Adrenal gland (tissue), 5 donors: ENCODE measurements at regions not wholly inside any gene's neighbourhood (a gene's known extent, or its start where the extent isn't known, plus 50 kb on each side); places are given as distances from the start of the nearest gene placed in this dataset.

Source experiments
- CTCF ChIP-seq, 6 experiments: fragments of 450-650 bp in 4 of 6; fragments of 200-600 bp in 2 of 6; sonication (generic) in 1 of 6; IDR thresholded peaks; 1 replicate in 5 of 6; 2 replicates in 1 of 6; pipeline versions ENCODE4 v1.5.1 to v1.8.0; 2016 to 2021; ENCODE audit warnings: antibody characterized with exemption in 6 of 6, mild to moderate bottlenecking in 2 of 6, moderate library complexity in 1 of 6
- POLR2A ChIP-seq, 2 donors: fragments of 450-650 bp; IDR thresholded peaks; one replicate each; pipeline ENCODE4 v1.6.1; 2017; ENCODE audit warnings: antibody characterized with exemption in 2 of 2, mild to moderate bottlenecking in 2 of 2, moderate library complexity in 1 of 2
- donor health status: DM: no; HTN: no; CAD: no.

DNA sequence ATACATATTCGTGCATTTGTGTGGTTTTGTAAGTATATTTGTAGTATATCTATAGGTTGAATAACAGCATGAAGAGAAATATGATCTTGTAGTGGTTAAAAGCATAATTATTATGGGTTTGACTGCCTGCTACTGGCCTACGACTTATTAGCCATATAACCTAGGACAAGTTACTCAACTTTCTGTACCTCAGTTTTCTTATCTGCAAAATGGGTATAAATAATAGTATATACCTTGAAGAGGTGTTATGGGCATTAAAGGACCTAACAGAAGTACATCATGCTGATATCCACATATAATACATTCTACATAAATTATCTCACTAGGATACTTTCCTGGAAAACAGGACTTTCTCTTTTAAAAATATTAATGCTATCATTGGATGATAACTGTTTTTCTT lies 118.3 kb upstream of the ELL2 start:
- TF ChIP-seq CTCF (IDR thresholded peaks at IDR 0.05): no peak
- no peak for TF ChIP-seq POLR2A (IDR thresholded peaks at IDR 0.05)
